ENCODE measurements at regions not wholly inside any gene's neighbourhood (a gene's known extent, or its start where the extent isn't known, plus 50 kb on each side); places are given as distances from the start of the nearest gene placed in this dataset.

GRCh38 chr14:48546996-48547395 lies 871.6 kb upstream of the MDGA2 start:
- no peak for DNase-seq

DNA sequence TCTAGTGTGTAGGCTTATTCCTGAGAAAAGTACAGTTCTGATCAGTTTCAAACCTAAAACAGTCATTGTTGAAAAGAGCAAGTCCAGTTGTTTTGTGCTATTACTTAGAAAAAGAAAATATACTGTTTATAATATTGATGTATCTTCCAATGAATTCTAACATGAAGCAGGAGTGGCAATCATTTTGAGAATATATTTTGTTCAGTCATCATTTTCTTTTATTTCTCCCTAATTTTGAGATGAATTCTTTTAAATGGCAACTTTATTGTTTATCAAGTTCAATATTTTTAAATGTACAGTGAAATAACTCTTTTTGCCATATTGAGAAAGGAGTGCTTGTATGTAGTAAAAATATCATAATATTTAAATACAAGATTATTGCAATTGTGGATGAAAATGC lies 862.2 kb upstream of the MDGA2 start:
- DNase-seq: no peak

DNA sequence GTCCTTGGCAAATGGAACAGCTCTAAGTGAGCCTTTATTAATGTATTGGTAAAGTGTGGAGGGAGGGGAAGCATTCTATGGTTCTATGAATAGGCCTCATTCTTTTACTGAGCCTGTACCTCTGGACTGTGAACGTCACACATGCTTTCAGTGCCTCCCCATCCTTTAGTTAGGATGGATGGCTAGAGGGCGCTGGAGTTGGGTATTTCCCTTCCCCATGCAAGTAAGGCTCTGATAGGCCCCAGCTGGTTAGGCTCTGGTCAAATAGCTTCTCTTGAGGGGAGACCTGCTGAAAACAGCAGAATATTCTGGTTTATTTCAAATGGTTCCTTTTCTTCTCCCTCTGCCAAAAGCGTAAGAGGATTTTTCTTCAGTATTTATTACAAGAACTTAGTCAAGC lies 860.9 kb upstream of the MDGA2 start:
- DNase-seq: no peak

DNA sequence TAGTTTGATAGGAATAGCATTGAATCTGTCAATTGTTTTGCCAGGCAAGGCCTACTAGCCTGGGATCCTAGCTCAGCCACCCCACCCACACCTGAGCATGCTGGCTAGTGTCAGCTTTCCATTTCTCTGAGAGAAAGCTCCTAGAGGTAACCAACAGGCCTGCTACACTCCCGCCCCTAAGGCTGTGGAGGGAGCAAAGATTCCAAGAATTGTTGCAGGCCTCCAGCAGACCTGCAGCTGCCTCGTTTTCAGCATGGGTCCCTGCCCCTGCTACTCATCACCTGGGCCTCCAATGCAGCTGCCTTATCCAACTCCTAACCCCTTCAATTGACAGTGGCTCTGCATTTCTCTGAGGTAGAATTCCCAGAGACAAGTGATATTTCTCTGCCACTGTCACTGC lies 852.4 kb upstream of the MDGA2 start:
- DNase-seq: no peak

- no peak for DNase-seq
Observed at GRCh38 chr14:48526307-48526706, 850.9 kb upstream of the MDGA2 start.

GRCh38 chr14:48504921-48505320 lies 829.5 kb upstream of the MDGA2 start:
- DNase-seq: no peak

DNA sequence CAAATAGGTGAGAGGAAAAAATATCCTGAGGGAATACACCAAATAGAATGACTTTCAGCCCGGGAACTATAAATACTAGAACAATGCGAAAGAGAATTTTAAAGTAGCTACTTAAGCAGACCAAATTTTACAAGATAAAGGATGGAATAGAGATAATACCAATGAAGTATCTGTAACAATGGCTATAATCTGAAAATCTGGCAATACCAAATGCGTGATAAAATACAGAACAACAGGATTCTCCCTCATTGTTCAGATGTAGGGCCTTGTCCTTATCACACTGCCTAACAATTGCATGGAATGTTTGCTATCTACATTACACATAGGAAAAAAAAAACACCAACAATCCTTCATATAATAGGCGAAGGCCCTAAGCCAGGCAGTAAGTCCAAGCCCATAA lies 815.4 kb upstream of the MDGA2 start:
- no peak for DNase-seq

DNA sequence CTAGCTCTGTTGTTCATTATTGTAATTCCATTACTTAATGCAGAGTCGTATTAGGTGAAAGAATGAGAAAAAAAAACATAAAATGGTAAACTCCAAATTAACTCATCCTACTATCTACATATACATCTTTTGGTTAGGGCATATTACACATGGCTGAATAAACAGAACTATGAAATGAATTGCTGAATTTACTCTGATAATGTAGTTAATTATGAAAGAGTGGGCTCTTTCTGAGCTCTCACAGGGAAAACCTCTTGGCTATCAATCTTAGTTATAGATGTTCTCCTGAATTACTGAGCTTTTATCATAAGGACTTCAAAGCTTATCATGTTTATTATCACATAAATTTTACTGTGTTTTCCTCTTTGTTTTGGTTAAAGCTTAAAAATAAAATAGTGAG lies 798.5 kb upstream of the MDGA2 start:
- DNase-seq: no peak

- DNase-seq: no peak
Observed at GRCh38 chr14:48456051-48456450, 780.6 kb upstream of the MDGA2 start.

DNA sequence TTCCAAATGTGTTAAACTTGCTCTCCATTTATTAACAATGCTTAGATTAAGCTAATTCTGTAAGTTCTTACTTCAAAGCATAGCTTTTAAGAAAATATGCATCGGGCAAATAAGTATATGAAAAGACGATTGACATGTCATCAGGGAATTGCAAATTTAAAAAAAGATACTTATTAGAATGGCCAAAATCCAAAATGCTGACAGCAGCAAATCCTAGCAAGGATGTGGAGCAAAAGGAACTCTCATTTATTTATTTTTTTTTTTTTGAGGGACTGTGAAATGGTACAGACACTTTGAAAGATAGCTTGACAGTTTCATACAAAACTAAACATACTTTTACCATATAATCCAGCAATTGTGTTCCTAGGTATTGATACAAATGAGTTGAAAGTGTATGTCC lies 779.5 kb upstream of the MDGA2 start:
- no peak for DNase-seq

DNA sequence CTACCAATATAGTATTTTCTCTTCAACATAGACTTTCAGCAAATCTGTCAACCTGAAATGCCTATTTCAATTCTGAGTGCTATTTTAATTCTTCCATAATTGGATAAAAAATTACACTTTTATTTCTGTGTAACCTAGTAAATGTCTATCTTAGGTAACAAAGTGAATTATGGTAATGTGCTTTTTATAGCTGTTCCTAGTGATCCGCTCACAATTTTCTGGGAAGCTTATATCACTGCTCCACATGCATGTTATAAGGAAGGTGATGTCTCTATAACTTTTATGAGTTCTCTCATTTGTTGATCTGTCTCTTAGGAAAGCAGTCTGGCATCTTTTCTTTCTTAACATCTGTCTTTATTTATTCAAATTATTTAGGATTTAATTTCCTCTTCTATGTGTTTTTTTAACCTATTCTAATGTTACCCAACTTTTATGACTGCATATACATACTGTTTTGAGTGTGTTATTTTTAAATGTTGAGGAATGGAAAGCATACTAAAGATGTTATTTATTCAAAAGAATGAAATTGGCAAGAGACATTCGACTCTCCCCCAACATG lies 777.1 kb upstream of the MDGA2 start:
- DNase-seq: no peak

DNA sequence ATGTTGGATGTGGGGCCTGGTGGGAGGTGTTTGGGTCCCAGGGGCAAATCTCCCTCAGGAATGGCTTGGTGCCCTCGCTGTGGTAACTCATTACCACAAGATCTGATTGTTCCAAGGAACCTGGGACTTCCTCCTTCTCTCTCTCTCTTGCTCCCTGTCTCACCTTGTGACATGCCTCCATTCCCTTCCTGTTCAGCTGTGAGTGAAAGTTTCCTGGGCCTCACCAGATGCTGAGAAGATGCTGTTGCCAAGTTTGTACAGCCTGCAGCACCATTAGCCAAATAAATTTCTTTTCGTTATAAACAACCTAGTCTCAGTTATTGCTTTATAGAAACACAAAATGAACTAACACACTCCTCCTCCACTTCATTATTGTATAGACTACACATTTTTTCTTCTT lies 759.8 kb upstream of the MDGA2 start:
- no peak for DNase-seq

DNA sequence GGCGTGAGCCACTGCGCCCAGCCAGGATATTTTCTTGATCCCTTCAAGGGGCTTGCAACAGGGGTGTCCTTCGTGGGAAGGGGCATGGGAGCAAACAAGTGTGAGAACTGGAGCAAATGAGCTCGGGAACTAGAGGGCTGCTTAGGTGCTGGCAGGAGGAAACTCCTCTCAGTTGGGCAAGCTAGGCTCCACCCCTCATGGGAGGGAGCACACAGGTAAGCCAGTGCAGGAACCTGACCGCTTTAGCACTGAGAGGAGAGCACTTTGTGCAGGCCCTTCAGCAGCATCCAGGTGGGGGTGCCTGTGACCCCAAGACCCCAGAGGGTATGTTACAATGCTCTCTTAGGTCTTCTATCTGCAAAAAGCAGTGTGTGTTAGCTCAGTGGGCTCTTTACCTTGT lies 755.4 kb upstream of the MDGA2 start:
- no peak for DNase-seq

DNA sequence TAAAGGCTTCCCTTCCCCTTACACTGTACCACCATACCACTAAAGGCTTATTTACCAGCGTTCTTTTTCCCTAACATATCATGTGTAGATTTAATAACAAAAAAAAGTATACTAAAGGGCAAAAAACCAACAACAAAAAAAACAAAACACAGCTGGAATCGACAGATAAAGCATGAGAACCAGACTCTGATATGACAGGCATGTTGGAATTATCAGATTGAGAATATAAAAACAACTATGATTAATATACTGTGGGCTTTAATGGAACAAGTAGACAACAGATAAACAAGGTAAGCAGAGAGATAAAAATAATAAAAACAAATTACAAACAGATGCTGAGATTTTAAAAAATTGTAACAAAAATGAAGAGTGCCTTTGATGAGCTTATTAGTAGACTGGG lies 754.1 kb upstream of the MDGA2 start:
- no peak for DNase-seq

GRCh38 chr14:48417715-48418500 lies 742.5 kb upstream of the MDGA2 start:
- DNase-seq: no peak

GRCh38 chr14:48401321-48401720 lies 725.9 kb upstream of the MDGA2 start:
- DNase-seq: no peak

- DNase-seq: no peak
Observed at GRCh38 chr14:48398675-48399282, 723.4 kb upstream of the MDGA2 start.

DNA sequence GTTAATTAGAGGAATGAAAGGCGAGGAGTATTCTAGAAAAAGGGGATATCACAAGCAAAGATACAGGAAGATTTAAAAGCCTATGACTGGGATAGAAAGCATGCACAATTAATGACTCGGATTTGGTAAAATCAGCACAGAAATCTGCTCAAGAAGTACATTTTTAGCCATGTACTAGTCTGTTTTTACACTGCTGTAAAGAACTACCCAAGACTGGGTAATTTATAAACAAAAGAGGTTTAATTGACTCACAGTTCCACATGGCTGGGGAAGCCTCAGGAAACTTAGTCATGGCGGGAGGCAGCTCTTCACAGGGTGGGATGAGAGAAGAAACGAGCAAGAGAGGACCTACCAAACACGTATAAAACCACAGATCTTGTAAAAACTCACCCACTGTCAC lies 716.3 kb upstream of the MDGA2 start:
- no peak for DNase-seq

GRCh38 chr14:48390346-48390745 lies 714.9 kb upstream of the MDGA2 start:
- DNase-seq: no peak

GRCh38 chr14:48384821-48385220 lies 709.4 kb upstream of the MDGA2 start:
- DNase-seq: no peak

DNA sequence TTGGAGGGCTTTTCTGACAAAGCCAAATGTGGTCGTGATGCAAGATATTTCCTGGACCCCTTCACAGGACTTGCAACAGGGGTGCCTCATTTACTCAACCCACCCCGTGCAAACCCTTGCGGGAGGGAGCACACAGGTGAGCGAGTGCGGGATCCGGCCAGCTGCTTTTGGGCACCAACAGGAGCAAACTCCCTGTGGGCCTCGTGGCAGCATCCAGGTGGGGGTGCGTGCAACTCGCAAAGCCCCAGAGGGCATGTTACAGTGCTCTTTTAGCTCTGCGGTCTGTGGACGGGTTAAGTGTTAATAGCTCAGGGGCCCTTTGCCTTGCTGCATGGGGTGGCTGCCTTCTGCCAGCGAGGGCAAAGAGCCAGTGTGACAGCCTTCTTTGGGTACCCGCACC lies 707.6 kb upstream of the MDGA2 start:
- no peak for DNase-seq

DNA sequence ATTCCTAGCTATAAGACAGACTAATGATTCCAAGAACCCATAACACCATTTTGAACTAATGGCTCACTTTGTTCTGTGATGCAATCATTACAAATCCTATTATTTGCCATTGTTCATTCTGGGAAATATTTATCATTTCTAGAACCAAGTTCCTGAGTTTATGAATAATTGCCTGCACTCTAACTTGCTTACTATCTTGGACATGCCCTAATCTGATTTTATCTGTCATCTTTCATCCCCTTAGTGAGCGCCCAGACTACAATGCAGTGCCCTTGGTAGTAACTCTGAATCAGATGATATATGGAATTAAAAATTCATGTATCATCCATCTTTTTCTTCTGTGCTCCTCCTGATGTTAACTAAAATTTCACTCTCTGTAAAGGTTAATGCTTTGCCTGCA lies 703.1 kb upstream of the MDGA2 start:
- DNase-seq: no peak

- no peak for DNase-seq
Observed at GRCh38 chr14:48373981-48374380, 698.6 kb upstream of the MDGA2 start.

DNA sequence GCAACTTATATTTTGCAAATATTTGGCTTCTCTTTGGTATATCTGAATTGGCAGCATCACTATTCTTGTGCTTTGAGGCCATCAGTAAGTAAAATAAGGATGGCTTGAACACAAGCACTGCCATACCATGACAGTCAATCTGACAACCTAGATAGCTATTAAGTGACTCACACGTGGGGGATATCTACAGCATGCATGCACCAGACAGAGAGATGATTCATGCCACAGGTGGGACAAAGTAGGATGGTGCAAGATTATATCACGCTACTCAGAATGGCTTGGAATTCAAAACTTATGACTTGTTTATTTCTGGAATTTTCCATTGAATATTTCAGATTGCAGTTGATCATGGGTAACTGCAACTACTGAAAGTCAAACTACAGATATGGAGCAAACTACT lies 675.6 kb upstream of the MDGA2 start:
- DNase-seq: no peak

DNA sequence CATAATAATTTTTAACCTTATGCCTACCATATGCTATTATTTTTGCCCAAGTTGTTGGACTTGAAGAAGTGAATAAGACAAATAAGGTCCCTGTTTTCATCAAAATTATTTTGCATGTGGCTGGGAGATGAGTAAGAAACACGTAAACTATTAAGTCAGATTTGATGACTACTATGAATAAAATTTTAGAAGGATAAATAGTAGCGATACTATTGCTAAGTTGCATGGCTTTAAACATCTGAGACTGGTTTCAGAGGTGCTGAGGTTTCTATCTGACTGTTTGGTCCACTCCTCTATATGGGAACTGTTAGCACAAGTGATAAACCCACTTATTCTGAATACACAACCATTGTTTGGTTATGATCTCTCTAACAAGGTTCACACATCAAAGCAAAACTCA lies 674.3 kb upstream of the MDGA2 start:
- DNase-seq: no peak
